K562 (cell line): ENCODE measurements at regions not wholly inside any gene's neighbourhood (a gene's known extent, or its start where the extent isn't known, plus 50 kb on each side); places are given as distances from the start of the nearest gene placed in this dataset.
A peak's percentile ranks its signal among the peaks of the same experiment; 100 is the strongest.

Source experiments
- ARID1B ChIP-seq: fragments of 450-650 bp; IDR thresholded peaks from 2 replicates; pipeline ENCODE4 v1.6.1; 2016; ENCODE audit warnings: antibody characterized with exemption, mild to moderate bottlenecking, inconsistent platforms
- CBX3 ChIP-seq, 2 experiments: IDR thresholded peaks; 1 replicate in 1 of 2; 2 replicates in 1 of 2; pipeline ENCODE4 v1.6.1; 2012; ENCODE audit warnings: inconsistent platforms in 2 of 2, low read length in 2 of 2, borderline replicate concordance in 1 of 2, control low read depth in 1 of 2
- CREM ChIP-seq: IDR thresholded peaks from 2 replicates; pipeline ENCODE4 v1.6.1; 2014; ENCODE audit warnings: antibody characterized with exemption, low read depth
- ETS2 ChIP-seq: IDR thresholded peaks from 2 replicates; pipeline ENCODE4 v1.6.1; 2016; ENCODE audit warnings: borderline replicate concordance, missing genetic modification characterization, mild to moderate bottlenecking, moderate library complexity, missing compliant biosample characterization; ENCODE audit not compliant: poor library complexity, severe bottlenecking
- HSF4 ChIP-seq: fragments of 250-450 bp; sonication (Bioruptor Pico); IDR thresholded peaks from 2 replicates; pipeline ENCODE4 v2.1.2; 2022; ENCODE audit warnings: mild to moderate bottlenecking, moderate library complexity, borderline replicate concordance
- MED1 ChIP-seq: sonication (generic); formaldehyde crosslinking; IDR thresholded peaks from 2 replicates; pipeline ENCODE4 v1.8.1; 2023; ENCODE audit warnings: missing genetic modification reagents, borderline replicate concordance
- NCOA2 ChIP-seq, 2 experiments: fragments of 450-650 bp; IDR thresholded peaks; 2 replicates each; pipeline ENCODE4 v1.6.1; 2018; ENCODE audit warnings: mild to moderate bottlenecking in 2 of 2, moderate library complexity in 1 of 2; ENCODE audit not compliant: partially characterized antibody in 2 of 2
- PHF21A ChIP-seq: fragments of 450-650 bp; IDR thresholded peaks from 2 replicates; pipeline ENCODE4 v1.6.1; 2017; ENCODE audit warnings: low read depth, borderline replicate concordance
- RBBP5 ChIP-seq: fragments of 200-600 bp; sonication (generic); IDR thresholded peaks from 2 replicates; pipeline ENCODE4 v1.6.1; 2012; ENCODE audit warnings: borderline replicate concordance, mild to moderate bottlenecking, low read length, control low read depth, inconsistent platforms; ENCODE audit not compliant: insufficient read depth, poor library complexity, severe bottlenecking
- SAFB ChIP-seq: fragments of 200-400 bp; formaldehyde crosslinking; IDR thresholded peaks from 2 replicates; pipeline ENCODE4 v1.6.1; 2017; ENCODE audit warnings: low read depth, low read length, borderline replicate concordance
- SRSF1 ChIP-seq: fragments of 200-400 bp; formaldehyde crosslinking; IDR thresholded peaks from 2 replicates; pipeline ENCODE4 v1.6.1; 2017; ENCODE audit warnings: mild to moderate bottlenecking, low read depth, low read length, moderate library complexity
- TEAD4 ChIP-seq, 2 experiments: sonication (generic) in 1 of 2; formaldehyde crosslinking in 1 of 2; IDR thresholded peaks; 2 replicates each; pipeline versions ENCODE4 v1.6.1 to v1.8.0; 2012 to 2022; ENCODE audit warnings: borderline replicate concordance in 1 of 2, inconsistent platforms in 1 of 2, low read length in 1 of 2, mild to moderate bottlenecking in 1 of 2, missing genetic modification reagents in 1 of 2
- ZFX ChIP-seq: sonication (generic); formaldehyde crosslinking; IDR thresholded peaks from 2 replicates; pipeline ENCODE4 v1.8.0; 2022; ENCODE audit warnings: mild to moderate bottlenecking, missing genetic modification reagents, moderate library complexity
- ZNF124 ChIP-seq: sonication (generic); formaldehyde crosslinking; IDR thresholded peaks from 2 replicates; pipeline ENCODE4 v1.8.1; 2022; ENCODE audit warnings: missing genetic modification reagents
- ZNF324 ChIP-seq: fragments of 250-450 bp; sonication (Bioruptor Pico); IDR thresholded peaks from 2 replicates; pipeline ENCODE4 v1.4.0; 2020; ENCODE audit warnings: mild to moderate bottlenecking
- TF ChIP-seq, protein P1 (sequence below): sonication (generic); formaldehyde crosslinking; IDR thresholded peaks from 2 replicates; pipeline ENCODE4 v1.5.0; 2020; ENCODE audit warnings: missing genetic modification reagents
- TF ChIP-seq, protein P2 (sequence below), 3 experiments: IDR thresholded peaks in 2 of 3; conservative IDR thresholded peaks in 1 of 3; 2 replicates each; pipeline ENCODE4 v1.5.1; 2011 to 2012; ENCODE audit warnings: low read length in 3 of 3, mild to moderate bottlenecking in 3 of 3, control low read depth in 2 of 3, improper control_type of control experiment in 1 of 3, inconsistent platforms in 1 of 3, low read depth in 1 of 3, mixed read lengths in 1 of 3, moderate library complexity in 1 of 3; ENCODE audit not compliant: insufficient read depth in 2 of 3
- TF ChIP-seq, protein P3 (sequence below): fragments of 150-350 bp; IDR thresholded peaks from 2 replicates; pipeline ENCODE4 v1.6.1; 2014; ENCODE audit warnings: low read depth, mild to moderate bottlenecking, low read length, borderline replicate concordance
- TF ChIP-seq, protein P4 (sequence below), 2 experiments: fragments of 450-650 bp; conservative IDR thresholded peaks; 2 replicates each; pipeline ENCODE4 v1.6.1; 2017; ENCODE audit warnings: mild to moderate bottlenecking in 2 of 2, moderate library complexity in 2 of 2

DNA sequence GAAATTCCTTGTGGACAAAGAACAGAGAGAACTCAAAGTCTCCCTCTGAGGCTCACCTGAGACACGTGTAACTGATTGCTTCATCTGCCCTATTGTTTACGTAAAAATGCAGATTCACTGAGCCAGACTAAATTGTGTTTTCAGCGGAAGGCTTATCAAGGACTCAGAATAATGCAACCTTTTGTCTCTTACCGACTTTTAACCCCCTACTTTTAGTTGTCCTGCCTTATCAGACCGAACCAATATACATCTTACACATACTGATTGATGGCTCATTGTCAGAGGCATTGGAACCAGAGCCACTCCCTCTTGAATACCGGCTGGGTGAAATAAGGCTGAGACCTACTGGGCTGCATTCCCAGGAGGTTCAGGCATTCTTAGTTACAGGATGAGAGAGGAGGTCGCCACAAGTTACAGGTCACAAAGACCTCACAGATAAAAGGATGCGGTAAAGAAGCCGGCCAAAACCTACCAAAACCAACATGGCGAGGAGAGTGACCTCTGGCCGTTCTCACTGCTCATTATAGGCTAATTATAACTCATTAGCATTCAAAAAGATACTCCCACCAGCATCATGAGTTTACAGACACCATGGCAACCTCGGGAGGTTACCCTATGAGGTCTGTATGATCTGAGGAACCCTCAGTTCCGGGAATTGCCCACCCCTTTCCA lies 95.5 kb upstream of the ZNF184 start (continued):
- TF ChIP-seq, protein P1, sequence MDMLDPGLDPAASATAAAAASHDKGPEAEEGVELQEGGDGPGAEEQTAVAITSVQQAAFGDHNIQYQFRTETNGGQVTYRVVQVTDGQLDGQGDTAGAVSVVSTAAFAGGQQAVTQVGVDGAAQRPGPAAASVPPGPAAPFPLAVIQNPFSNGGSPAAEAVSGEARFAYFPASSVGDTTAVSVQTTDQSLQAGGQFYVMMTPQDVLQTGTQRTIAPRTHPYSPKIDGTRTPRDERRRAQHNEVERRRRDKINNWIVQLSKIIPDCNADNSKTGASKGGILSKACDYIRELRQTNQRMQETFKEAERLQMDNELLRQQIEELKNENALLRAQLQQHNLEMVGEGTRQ = no peak
- no peak for TF ChIP-seq SRSF1
- TF ChIP-seq HSF4 (CRISPR knock-in tag) = no peak
- no peak for TF ChIP-seq ZFX (CRISPR knock-in tag)
- TF ChIP-seq CBX3 (IDR thresholded peaks at IDR 0.05; ENCODE audit: borderline replicate concordance in 1 of 2, low read length in 2 of 2) = no peak
- no peak for TF ChIP-seq CREM
- TF ChIP-seq, protein P2, sequence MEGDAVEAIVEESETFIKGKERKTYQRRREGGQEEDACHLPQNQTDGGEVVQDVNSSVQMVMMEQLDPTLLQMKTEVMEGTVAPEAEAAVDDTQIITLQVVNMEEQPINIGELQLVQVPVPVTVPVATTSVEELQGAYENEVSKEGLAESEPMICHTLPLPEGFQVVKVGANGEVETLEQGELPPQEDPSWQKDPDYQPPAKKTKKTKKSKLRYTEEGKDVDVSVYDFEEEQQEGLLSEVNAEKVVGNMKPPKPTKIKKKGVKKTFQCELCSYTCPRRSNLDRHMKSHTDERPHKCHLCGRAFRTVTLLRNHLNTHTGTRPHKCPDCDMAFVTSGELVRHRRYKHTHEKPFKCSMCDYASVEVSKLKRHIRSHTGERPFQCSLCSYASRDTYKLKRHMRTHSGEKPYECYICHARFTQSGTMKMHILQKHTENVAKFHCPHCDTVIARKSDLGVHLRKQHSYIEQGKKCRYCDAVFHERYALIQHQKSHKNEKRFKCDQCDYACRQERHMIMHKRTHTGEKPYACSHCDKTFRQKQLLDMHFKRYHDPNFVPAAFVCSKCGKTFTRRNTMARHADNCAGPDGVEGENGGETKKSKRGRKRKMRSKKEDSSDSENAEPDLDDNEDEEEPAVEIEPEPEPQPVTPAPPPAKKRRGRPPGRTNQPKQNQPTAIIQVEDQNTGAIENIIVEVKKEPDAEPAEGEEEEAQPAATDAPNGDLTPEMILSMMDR (IDR thresholded peaks at IDR 0.05 in 2 of 3, conservative IDR thresholded peaks at IDR 0.05 in 1 of 3; ENCODE audit: insufficient read depth in 2 of 3, low read depth in 1 of 3, low read length in 3 of 3) = no peak
- TF ChIP-seq TEAD4 (IDR thresholded peaks at IDR 0.05; ENCODE audit: low read length) = 0 out of 2 replicates have a peak, but pooled peaks have one; percentile 23
- TF ChIP-seq TEAD4 (CRISPR knock-in tag; IDR thresholded peaks at IDR 0.05; ENCODE audit: borderline replicate concordance) = no peak
- TF ChIP-seq ARID1B = peak; percentile 68
- TF ChIP-seq, protein P3, sequence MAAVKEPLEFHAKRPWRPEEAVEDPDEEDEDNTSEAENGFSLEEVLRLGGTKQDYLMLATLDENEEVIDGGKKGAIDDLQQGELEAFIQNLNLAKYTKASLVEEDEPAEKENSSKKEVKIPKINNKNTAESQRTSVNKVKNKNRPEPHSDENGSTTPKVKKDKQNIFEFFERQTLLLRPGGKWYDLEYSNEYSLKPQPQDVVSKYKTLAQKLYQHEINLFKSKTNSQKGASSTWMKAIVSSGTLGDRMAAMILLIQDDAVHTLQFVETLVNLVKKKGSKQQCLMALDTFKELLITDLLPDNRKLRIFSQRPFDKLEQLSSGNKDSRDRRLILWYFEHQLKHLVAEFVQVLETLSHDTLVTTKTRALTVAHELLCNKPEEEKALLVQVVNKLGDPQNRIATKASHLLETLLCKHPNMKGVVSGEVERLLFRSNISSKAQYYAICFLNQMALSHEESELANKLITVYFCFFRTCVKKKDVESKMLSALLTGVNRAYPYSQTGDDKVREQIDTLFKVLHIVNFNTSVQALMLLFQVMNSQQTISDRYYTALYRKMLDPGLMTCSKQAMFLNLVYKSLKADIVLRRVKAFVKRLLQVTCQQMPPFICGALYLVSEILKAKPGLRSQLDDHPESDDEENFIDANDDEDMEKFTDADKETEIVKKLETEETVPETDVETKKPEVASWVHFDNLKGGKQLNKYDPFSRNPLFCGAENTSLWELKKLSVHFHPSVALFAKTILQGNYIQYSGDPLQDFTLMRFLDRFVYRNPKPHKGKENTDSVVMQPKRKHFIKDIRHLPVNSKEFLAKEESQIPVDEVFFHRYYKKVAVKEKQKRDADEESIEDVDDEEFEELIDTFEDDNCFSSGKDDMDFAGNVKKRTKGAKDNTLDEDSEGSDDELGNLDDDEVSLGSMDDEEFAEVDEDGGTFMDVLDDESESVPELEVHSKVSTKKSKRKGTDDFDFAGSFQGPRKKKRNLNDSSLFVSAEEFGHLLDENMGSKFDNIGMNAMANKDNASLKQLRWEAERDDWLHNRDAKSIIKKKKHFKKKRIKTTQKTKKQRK = no peak
- TF ChIP-seq RBBP5 = no peak
- TF ChIP-seq SAFB = no peak
- TF ChIP-seq, protein P4, sequence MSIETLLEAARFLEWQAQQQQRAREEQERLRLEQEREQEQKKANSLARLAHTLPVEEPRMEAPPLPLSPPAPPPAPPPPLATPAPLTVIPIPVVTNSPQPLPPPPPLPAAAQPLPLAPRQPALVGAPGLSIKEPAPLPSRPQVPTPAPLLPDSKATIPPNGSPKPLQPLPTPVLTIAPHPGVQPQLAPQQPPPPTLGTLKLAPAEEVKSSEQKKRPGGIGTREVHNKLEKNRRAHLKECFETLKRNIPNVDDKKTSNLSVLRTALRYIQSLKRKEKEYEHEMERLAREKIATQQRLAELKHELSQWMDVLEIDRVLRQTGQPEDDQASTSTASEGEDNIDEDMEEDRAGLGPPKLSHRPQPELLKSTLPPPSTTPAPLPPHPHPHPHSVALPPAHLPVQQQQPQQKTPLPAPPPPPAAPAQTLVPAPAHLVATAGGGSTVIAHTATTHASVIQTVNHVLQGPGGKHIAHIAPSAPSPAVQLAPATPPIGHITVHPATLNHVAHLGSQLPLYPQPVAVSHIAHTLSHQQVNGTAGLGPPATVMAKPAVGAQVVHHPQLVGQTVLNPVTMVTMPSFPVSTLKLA (conservative IDR thresholded peaks at IDR 0.05) = peak; percentile 65 to 69
- TF ChIP-seq MED1 (CRISPR knock-in tag) = no peak
- no peak for TF ChIP-seq ZNF324 (CRISPR knock-in tag)
- TF ChIP-seq ZNF124 (CRISPR knock-in tag) = no peak
- 0 out of 2 replicates have a peak, but pooled peaks have one; percentile 30 for TF ChIP-seq PHF21A
- TF ChIP-seq ETS2 (tag) = no peak
- TF ChIP-seq NCOA2 (IDR thresholded peaks at IDR 0.05; ENCODE audit: partially characterized antibody in 2 of 2) = no peak
